GM21360 (cell line): ENCODE measurements at regions not wholly inside any gene's neighbourhood (a gene's known extent, or its start where the extent isn't known, plus 50 kb on each side); places are given as distances from the start of the nearest gene placed in this dataset.
"Not testable (repeated sequence)": the region's sequence is repeated elsewhere in the genome, so short reads cannot be mapped to it uniquely, and the experiment has no call there.

Source experiments
- ATAC-seq: cut with Tn5 transposase; IDR thresholded peaks from one replicate; pipeline ENCODE4 v1.9.1; 2021; ENCODE audit warnings: mild to moderate bottlenecking, moderate library complexity; ENCODE audit not compliant: unreplicated experiment

GRCh38 chr10:95137990-95138625 is 55.9 kb upstream of the ACSM6 start:
- not testable (repeated sequence) for ATAC-seq

GRCh38 chr10:95134490-95134889 is 59.5 kb upstream of the ACSM6 start:
- no peak for ATAC-seq

- ATAC-seq = no peak
Measured at GRCh38 chr10:95133997-95134396, 60.0 kb upstream of the ACSM6 start.

- peak; percentile 90 for ATAC-seq
Measured at GRCh38 chr10:95133016-95133752, 60.9 kb upstream of the ACSM6 start.

- not testable (repeated sequence) for ATAC-seq
Measured at GRCh38 chr10:95130429-95130828, 61.1 kb upstream of the CYP2C8 start.

GRCh38 chr10:95125582-95125981 is 56.3 kb upstream of the CYP2C8 start:
- ATAC-seq = no peak

GRCh38 chr10:95122736-95123135 is 53.4 kb upstream of the CYP2C8 start:
- no peak for ATAC-seq

- no peak for ATAC-seq
Measured at GRCh38 chr10:95121904-95122303, 52.6 kb upstream of the CYP2C8 start.
